Activated CD4-positive, alpha-beta T cell treated with anti-CD3 and anti-CD28 coated beads for 48 hours (primary cell): ENCODE measurements at regions not wholly inside any gene's neighbourhood (a gene's known extent, or its start where the extent isn't known, plus 50 kb on each side); places are given as distances from the start of the nearest gene placed in this dataset.

ENCODE experiments used
- DNase-seq: peaks from one replicate; pipeline ENCODE4 v3.0.0-alpha.2; 2020

GRCh38 chr9:2979957-2980610 lies 136.2 kb upstream of the PUM3 start:
- DNase-seq, result no peak

- no peak for DNase-seq
Observed at GRCh38 chr9:2972475-2972874, 128.6 kb upstream of the PUM3 start.

- DNase-seq, result no peak
Observed at GRCh38 chr9:2970864-2971263, 127.0 kb upstream of the PUM3 start.

GRCh38 chr9:2967766-2968165 lies 123.9 kb upstream of the PUM3 start:
- DNase-seq, result no peak

- no peak for DNase-seq
Observed at GRCh38 chr9:2966565-2967300, 122.8 kb upstream of the PUM3 start.

- no peak for DNase-seq
Observed at GRCh38 chr9:2964470-2964869, 120.6 kb upstream of the PUM3 start.

- DNase-seq, result no peak
Observed at GRCh38 chr9:2963307-2963706, 119.4 kb upstream of the PUM3 start.

GRCh38 chr9:2962471-2963172 lies 118.7 kb upstream of the PUM3 start:
- DNase-seq, result no peak

- no peak for DNase-seq
Observed at GRCh38 chr9:2958219-2958618, 114.3 kb upstream of the PUM3 start.

- DNase-seq, result no peak
Observed at GRCh38 chr9:2957656-2958200, 113.8 kb upstream of the PUM3 start.

- DNase-seq, result no peak
Observed at GRCh38 chr9:2955575-2955974, 111.7 kb upstream of the PUM3 start.

- no peak for DNase-seq
Observed at GRCh38 chr9:2939368-2939767, 95.5 kb upstream of the PUM3 start.

- DNase-seq, result no peak
Observed at GRCh38 chr9:2936221-2936620, 92.3 kb upstream of the PUM3 start.

GRCh38 chr9:2934883-2935282 lies 91.0 kb upstream of the PUM3 start:
- no peak for DNase-seq

GRCh38 chr9:2934241-2934650 lies 90.4 kb upstream of the PUM3 start:
- no peak for DNase-seq

- DNase-seq, result no peak
Observed at GRCh38 chr9:2933165-2934095, 89.5 kb upstream of the PUM3 start.

- DNase-seq, result no peak
Observed at GRCh38 chr9:2928411-2928810, 84.5 kb upstream of the PUM3 start.

- no peak for DNase-seq
Observed at GRCh38 chr9:2925016-2925415, 81.1 kb upstream of the PUM3 start.

GRCh38 chr9:2924380-2924768 lies 80.5 kb upstream of the PUM3 start:
- no peak for DNase-seq

- no peak for DNase-seq
Observed at GRCh38 chr9:2923766-2924379, 80.0 kb upstream of the PUM3 start.

GRCh38 chr9:2919347-2919746 lies 75.5 kb upstream of the PUM3 start:
- DNase-seq, result no peak

GRCh38 chr9:2916382-2916985 lies 72.6 kb upstream of the PUM3 start:
- DNase-seq, result no peak
